Panc1 (cell line): ENCODE measurements at regions not wholly inside any gene's neighbourhood (a gene's known extent, or its start where the extent isn't known, plus 50 kb on each side); places are given as distances from the start of the nearest gene placed in this dataset.

Experiments used
- ATAC-seq: fragments of 200-7000 bp; cut with Tn5 transposase; 2 replicates; pipeline ENCODE4 v1.9.1; 2020; ENCODE audit warnings: mild to moderate bottlenecking, moderate library complexity
- BruUV-seq: library from RNA; stranded (reverse); fragments of 400-500 nt; replicated peaks from 2 replicates; lab custom pipeline; 2021; lab: Mats Ljungman, UMichigan
- CTCF ChIA-PET: fragments of 300-600 bp; sonication (Branson Sonifier 250); formaldehyde crosslinking; loops from one replicate; lab custom pipeline; 2022; ENCODE audit warnings: antibody characterized with exemption; lab: Charles Lee
- POLR2A ChIA-PET: fragments of 300-600 bp; sonication (Branson Sonifier 250); formaldehyde crosslinking; loops from one replicate; lab custom pipeline; 2022; ENCODE audit warnings: antibody characterized with exemption; lab: Charles Lee
- DNase-seq: peaks from one replicate; pipeline ENCODE4 v3.0.0-alpha.2; 2010; ENCODE audit warnings: low read depth, low spot score
- H3K27ac ChIP-seq: 2 replicates; pipeline ENCODE4 v1.5.1; 2011; ENCODE audit warnings: mild to moderate bottlenecking, low read length, inconsistent platforms
- H3K27me3 ChIP-seq: fragments of 200-500 bp; sonication (Bioruptor generic); 2 replicates; pipeline ENCODE4 v1.6.0; 2014; ENCODE audit warnings: low read length, inconsistent platforms; ENCODE audit not compliant: control insufficient read depth, insufficient read depth
- H3K36me3 ChIP-seq: fragments of 200-500 bp; sonication (Bioruptor generic); 2 replicates; pipeline ENCODE4 v1.5.1; 2014; ENCODE audit warnings: inconsistent platforms, mild to moderate bottlenecking, low read length, moderate library complexity; ENCODE audit not compliant: control insufficient read depth, insufficient read depth
- H3K4me1 ChIP-seq: 2 replicates; pipeline ENCODE4 v1.5.1; 2011; ENCODE audit warnings: inconsistent platforms, mild to moderate bottlenecking, low read length, moderate library complexity; ENCODE audit not compliant: control insufficient read depth, insufficient read depth
- H3K4me3 ChIP-seq, 2 experiments: 2 replicates each; pipeline ENCODE4 v1.5.1; 2011 to 2012; ENCODE audit warnings: low read depth in 2 of 2, low read length in 2 of 2, mild to moderate bottlenecking in 2 of 2, inconsistent platforms in 1 of 2, moderate library complexity in 1 of 2
- H3K9me3 ChIP-seq: fragments of 200-500 bp; sonication (Bioruptor generic); 2 replicates; pipeline ENCODE4 v1.5.1; 2014; ENCODE audit warnings: low read depth, mild to moderate bottlenecking, inconsistent platforms, low read length, moderate library complexity; ENCODE audit not compliant: control insufficient read depth, insufficient read depth
- POLR2AphosphoS5 ChIP-seq: IDR thresholded peaks from 2 replicates; pipeline ENCODE4 v1.6.1; 2012; ENCODE audit warnings: mild to moderate bottlenecking, low read depth, low read length, moderate library complexity
- SIN3A ChIP-seq: IDR thresholded peaks from 2 replicates; pipeline ENCODE4 v1.6.1; 2012; ENCODE audit warnings: low read depth, mild to moderate bottlenecking, low read length, moderate library complexity, borderline replicate concordance; ENCODE audit not compliant: insufficient read depth
- TCF7L2 ChIP-seq: IDR thresholded peaks from 2 replicates; pipeline ENCODE4 v1.6.1; 2011; ENCODE audit warnings: mild to moderate bottlenecking, low read depth, low read length, inconsistent platforms
- in situ Hi-C: cut with HindIII; loops from 2 replicates; pipeline ENCODE4 v1.10.0; 2016; ENCODE audit warnings: low sequenced_read_pairs, low pct_unique_long_range_greater_than_20kb
- intact Hi-C: fragments of 100-400 bp; cut with micrococcal nuclease; formaldehyde crosslinking; loops from one replicate; pipeline ENCODE4 v1.10.0; 2022; ENCODE audit not compliant: unreplicated experiment
- TF ChIP-seq, protein P1 (sequence below), 2 experiments: IDR thresholded peaks; 2 replicates each; pipeline ENCODE4 v1.6.1; 2011 to 2012; ENCODE audit warnings: low read depth in 2 of 2, control low read depth in 1 of 2, low read length in 1 of 2, mild to moderate bottlenecking in 1 of 2, moderate library complexity in 1 of 2; ENCODE audit not compliant: insufficient read depth in 1 of 2
- TF ChIP-seq, protein P2 (sequence below): fragments of 450-650 bp; IDR thresholded peaks from 2 replicates; pipeline ENCODE4 v1.5.1; 2017; ENCODE audit warnings: mild to moderate bottlenecking

DNA sequence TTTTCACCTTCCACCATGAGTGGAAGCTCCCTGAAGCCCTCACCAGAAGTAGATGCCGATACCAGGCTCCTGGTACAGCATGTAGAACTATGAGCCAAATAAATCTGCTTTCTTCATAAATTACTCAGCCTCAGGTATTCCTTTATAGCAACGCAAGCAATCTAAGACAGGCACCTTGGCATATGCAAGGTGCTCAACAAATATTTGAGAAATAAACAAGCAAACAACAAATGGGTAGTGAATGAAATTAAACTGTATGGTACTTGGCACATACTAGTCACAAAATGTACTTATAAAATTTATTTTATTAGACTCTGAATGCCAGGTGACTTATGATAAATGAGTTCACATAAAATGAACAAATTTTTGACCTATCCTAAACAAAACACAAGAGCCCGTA, 220.3 kb downstream of the MAFB start:
- no peak for TF ChIP-seq TCF7L2
- TF ChIP-seq, protein P1, sequence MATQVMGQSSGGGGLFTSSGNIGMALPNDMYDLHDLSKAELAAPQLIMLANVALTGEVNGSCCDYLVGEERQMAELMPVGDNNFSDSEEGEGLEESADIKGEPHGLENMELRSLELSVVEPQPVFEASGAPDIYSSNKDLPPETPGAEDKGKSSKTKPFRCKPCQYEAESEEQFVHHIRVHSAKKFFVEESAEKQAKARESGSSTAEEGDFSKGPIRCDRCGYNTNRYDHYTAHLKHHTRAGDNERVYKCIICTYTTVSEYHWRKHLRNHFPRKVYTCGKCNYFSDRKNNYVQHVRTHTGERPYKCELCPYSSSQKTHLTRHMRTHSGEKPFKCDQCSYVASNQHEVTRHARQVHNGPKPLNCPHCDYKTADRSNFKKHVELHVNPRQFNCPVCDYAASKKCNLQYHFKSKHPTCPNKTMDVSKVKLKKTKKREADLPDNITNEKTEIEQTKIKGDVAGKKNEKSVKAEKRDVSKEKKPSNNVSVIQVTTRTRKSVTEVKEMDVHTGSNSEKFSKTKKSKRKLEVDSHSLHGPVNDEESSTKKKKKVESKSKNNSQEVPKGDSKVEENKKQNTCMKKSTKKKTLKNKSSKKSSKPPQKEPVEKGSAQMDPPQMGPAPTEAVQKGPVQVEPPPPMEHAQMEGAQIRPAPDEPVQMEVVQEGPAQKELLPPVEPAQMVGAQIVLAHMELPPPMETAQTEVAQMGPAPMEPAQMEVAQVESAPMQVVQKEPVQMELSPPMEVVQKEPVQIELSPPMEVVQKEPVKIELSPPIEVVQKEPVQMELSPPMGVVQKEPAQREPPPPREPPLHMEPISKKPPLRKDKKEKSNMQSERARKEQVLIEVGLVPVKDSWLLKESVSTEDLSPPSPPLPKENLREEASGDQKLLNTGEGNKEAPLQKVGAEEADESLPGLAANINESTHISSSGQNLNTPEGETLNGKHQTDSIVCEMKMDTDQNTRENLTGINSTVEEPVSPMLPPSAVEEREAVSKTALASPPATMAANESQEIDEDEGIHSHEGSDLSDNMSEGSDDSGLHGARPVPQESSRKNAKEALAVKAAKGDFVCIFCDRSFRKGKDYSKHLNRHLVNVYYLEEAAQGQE (IDR thresholded peaks at IDR 0.05; ENCODE audit: insufficient read depth in 1 of 2, low read depth in 2 of 2, low read length in 1 of 2): no peak
- TF ChIP-seq SIN3A: no peak
- TF ChIP-seq POLR2AphosphoS5: no peak
- TF ChIP-seq, protein P2, sequence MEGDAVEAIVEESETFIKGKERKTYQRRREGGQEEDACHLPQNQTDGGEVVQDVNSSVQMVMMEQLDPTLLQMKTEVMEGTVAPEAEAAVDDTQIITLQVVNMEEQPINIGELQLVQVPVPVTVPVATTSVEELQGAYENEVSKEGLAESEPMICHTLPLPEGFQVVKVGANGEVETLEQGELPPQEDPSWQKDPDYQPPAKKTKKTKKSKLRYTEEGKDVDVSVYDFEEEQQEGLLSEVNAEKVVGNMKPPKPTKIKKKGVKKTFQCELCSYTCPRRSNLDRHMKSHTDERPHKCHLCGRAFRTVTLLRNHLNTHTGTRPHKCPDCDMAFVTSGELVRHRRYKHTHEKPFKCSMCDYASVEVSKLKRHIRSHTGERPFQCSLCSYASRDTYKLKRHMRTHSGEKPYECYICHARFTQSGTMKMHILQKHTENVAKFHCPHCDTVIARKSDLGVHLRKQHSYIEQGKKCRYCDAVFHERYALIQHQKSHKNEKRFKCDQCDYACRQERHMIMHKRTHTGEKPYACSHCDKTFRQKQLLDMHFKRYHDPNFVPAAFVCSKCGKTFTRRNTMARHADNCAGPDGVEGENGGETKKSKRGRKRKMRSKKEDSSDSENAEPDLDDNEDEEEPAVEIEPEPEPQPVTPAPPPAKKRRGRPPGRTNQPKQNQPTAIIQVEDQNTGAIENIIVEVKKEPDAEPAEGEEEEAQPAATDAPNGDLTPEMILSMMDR: no peak
- Histone ChIP-seq H3K4me1 (no peaks in the 10 kb centered on the region), H3K9me3 (no peaks in the 10 kb centered on the region), H3K4me3 (no peak overlapping the region), H3K27ac (no peak overlapping the region), H3K27me3 (no peaks in the 10 kb centered on the region), H3K36me3 (no peaks in the 10 kb centered on the region)
- in situ Hi-C loops (no loop called here), intact Hi-C loops (no loop called here)
- DNase-seq (no peak), ATAC-seq (no peak)
- ChIA-PET POLR2A (no interaction called here), CTCF (no interaction called here)
- no TSS peak for BruUV-seq

DNA sequence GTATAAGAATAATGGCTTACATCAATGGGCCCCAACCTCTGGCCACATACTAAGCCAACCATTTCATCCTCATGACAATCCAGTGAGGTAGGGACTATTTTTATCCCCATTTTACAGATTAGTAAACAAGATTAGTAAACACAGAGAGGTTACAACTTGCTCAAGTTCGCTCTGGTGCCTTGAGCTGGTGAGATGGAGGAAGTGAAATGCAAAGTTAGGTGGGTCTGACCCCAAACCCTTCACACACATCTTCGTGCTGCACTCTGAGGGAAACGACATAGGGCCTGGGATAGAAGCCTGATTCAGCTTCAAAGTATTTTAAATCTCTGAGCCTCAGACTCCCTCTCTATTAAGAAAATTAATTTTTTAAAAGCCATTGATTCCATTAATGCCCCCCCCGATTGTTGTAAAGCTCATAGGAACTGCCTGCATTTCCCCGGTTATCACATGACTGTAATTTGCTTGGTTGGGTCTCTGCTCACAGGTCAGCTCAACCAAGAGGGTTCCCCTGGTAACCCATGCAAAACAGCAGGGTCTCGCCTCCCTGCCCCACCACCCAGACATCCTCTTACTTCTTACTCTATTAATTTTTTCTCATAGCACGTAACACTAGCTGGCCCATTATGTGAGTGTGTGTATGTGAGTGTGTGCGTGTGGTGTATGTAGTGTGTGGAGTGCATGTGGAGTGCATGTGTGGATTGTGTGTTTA, 221.2 kb downstream of the MAFB start:
- DNase-seq: no peak
- H3K4me3 ChIP-seq: no peak overlapping the region
- H3K4me1 ChIP-seq: no peaks in the 10 kb centered on the region
- in situ Hi-C loops (no loop called here), intact Hi-C loops (no loop called here)
- H3K27me3 ChIP-seq: no peaks in the 10 kb centered on the region
- TF ChIP-seq TCF7L2: no peak
- no peak for TF ChIP-seq SIN3A
- POLR2A ChIA-PET: no interaction called here
- H3K27ac ChIP-seq: no peak overlapping the region
- no peaks in the 10 kb centered on the region for H3K36me3 ChIP-seq
- no TSS peak for BruUV-seq
- no peak for ATAC-seq
- CTCF ChIA-PET: no interaction called here
- H3K9me3 ChIP-seq: no peaks in the 10 kb centered on the region

DNA sequence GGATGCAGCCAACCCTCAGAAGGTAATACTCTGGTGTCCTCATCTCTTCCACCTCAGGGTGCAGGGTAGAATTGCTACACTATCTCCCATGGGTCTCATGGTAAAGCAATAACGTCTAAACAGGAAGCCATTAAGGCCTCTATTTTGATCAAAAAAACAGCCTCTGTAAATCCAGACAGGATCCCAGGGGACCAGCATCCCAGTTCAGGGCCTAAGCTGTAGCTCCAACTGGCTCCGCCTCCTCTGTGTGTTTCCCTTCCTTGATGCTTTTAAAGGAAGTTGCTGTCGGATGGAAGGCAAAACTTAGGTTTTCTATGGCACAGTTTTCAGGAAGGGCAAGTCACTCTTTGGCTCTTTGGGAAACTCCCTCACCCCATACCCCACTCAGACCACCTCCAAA, 222.0 kb downstream of the MAFB start:
- intact Hi-C loops: no loop called here
- CTCF ChIA-PET: no interaction called here
- no peak for TF ChIP-seq SIN3A
- TF ChIP-seq TCF7L2: no peak
- TF ChIP-seq, protein P1 (IDR thresholded peaks at IDR 0.05; ENCODE audit: insufficient read depth in 1 of 2, low read depth in 2 of 2, low read length in 1 of 2): no peak
- TF ChIP-seq, protein P2: no peak
- TF ChIP-seq POLR2AphosphoS5: no peak
- Histone ChIP-seq H3K4me3 (no peak overlapping the region), H3K27me3 (no peaks in the 10 kb centered on the region), H3K9me3 (no peaks in the 10 kb centered on the region), H3K4me1 (no peaks in the 10 kb centered on the region), H3K36me3 (no peaks in the 10 kb centered on the region), H3K27ac (no peak overlapping the region)
- DNase-seq: no peak
- POLR2A ChIA-PET: no interaction called here
- in situ Hi-C loops: no loop called here
- no TSS peak for BruUV-seq
- no peak for ATAC-seq
